ENCODE measurements at regions not wholly inside any gene's neighbourhood (a gene's known extent, or its start where the extent isn't known, plus 50 kb on each side); places are given as distances from the start of the nearest gene placed in this dataset.

DNA sequence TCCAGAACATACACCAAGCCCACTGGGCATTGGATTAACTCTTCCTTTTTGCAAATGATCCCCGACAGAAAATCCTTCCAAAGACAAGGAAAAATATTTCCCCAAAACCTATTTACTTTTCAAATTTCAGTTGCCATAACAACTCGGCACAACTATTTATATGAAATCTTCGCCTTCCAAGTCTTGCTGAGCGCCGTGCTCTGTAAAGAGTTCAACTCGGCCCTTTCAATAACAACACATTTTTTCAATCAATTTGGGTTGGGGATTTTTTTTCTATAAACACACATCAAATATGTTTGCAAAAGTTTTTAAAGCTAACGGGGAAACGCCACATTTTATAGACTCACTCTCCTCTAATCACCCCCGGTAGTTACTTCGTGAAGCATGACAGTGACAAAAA, 333.8 kb downstream of the MN1 start:
- TF ChIP-seq, protein P1, sequence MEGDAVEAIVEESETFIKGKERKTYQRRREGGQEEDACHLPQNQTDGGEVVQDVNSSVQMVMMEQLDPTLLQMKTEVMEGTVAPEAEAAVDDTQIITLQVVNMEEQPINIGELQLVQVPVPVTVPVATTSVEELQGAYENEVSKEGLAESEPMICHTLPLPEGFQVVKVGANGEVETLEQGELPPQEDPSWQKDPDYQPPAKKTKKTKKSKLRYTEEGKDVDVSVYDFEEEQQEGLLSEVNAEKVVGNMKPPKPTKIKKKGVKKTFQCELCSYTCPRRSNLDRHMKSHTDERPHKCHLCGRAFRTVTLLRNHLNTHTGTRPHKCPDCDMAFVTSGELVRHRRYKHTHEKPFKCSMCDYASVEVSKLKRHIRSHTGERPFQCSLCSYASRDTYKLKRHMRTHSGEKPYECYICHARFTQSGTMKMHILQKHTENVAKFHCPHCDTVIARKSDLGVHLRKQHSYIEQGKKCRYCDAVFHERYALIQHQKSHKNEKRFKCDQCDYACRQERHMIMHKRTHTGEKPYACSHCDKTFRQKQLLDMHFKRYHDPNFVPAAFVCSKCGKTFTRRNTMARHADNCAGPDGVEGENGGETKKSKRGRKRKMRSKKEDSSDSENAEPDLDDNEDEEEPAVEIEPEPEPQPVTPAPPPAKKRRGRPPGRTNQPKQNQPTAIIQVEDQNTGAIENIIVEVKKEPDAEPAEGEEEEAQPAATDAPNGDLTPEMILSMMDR (IDR thresholded peaks at IDR 0.05; ENCODE audit: low read length): no peak
- no peak for TF ChIP-seq EZH2phosphoT487 (IDR thresholded peaks at IDR 0.05; ENCODE audit: low read length)

Measured in MM.1S (cell line).